ENCODE measurements at regions not wholly inside any gene's neighbourhood (a gene's known extent, or its start where the extent isn't known, plus 50 kb on each side); places are given as distances from the start of the nearest gene placed in this dataset.

DNA sequence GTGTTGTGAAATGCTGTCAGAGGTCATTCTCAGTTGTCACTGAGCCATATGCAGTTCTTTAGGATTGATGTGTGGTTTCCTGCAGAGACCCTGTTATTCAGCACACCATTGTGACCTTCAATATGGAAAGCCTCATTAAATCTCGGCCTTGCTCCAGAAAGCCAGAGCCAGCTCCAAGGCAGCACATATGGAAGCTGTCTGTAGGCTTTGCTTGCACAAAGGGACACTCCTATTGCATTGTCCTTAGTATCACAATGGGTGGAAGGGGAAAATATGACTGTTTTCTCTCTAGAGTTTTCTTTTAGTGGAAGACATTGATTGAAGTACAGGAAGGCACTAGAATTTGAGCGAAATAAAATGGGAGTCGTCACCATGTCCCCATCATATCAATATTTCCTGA is 179.0 kb downstream of the CEP135 start:
- in situ Hi-C loops (cut with HindIII; ENCODE audit: low pct_unique_long_range_greater_than_20kb, low sequenced_read_pairs) = no loop called here
- no peak for DNase-seq (ENCODE audit: low read depth)

GRCh38 chr4:56123547-56123946 is 174.8 kb downstream of the CEP135 start:
- in situ Hi-C loops (cut with HindIII; ENCODE audit: low pct_unique_long_range_greater_than_20kb, low sequenced_read_pairs) = no loop called here
- no peak for DNase-seq (ENCODE audit: low read depth)

- in situ Hi-C loops (cut with HindIII; ENCODE audit: low pct_unique_long_range_greater_than_20kb, low sequenced_read_pairs) = no loop called here
- no peak for DNase-seq (ENCODE audit: low read depth)
Measured at GRCh38 chr4:56123051-56123450, 174.3 kb downstream of the CEP135 start.

DNA sequence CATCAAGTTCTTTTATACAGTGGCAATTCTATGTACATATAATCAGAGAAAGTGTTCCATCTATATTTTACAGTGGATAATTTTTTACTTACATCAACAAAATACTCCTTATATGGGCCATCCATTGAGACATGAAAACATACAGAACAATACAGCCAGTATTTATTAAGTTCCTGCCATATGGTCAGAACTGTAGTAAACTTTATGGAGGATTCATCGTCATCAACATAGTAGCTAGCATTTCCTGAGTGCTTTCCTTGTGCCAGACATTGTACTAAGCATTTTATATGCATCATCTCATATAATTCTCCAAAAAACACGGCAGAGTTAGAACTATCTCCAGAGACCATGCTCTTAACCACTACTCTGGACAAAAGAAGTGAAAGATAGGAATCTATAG is 170.1 kb downstream of the CEP135 start:
- DNase-seq (ENCODE audit: low read depth) = no peak
- in situ Hi-C loops (cut with HindIII; ENCODE audit: low pct_unique_long_range_greater_than_20kb, low sequenced_read_pairs) = no loop called here

DNA sequence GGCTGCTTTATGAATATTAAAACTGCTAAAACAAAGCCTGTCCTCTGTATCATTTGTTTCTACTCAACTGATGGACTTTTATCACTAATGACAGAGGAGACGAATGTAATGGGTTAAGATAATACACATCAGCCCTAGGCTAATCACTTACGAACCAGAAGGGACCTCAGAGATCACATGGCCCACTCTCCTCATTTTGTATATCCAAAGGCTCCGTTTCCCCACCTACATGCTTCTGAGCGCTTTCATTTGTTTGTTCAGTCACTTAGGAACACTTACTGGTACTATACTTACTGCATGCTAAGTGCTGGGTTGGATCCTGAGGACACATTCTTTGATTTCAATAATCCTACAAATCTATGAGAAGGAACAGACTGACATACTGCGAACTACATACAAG is 169.3 kb downstream of the CEP135 start:
- in situ Hi-C loops (cut with HindIII; ENCODE audit: low pct_unique_long_range_greater_than_20kb, low sequenced_read_pairs) = no loop called here
- DNase-seq (ENCODE audit: low read depth) = no peak

DNA sequence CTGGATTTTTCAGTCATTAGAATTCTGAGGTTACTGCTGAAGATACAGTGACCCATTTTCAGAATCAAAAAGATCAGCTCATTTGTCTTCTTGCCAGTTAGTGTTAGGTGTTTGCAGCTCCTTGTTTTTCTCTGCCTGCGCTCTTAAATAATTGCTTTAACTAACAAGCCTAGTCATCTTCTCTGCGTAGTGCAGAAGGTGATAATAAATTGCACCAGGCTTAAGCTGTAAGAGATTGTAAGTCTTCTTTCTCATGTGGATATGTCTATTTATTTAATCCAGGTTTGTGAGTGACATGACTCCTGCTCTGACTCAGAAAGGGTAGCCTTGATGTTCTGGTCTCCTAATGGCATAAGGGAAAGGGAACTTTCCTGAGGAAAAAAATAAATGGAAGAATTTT is 167.2 kb downstream of the CEP135 start:
- no peak for DNase-seq (ENCODE audit: low read depth)
- in situ Hi-C loops (cut with HindIII; ENCODE audit: low pct_unique_long_range_greater_than_20kb, low sequenced_read_pairs) = no loop called here

DNA sequence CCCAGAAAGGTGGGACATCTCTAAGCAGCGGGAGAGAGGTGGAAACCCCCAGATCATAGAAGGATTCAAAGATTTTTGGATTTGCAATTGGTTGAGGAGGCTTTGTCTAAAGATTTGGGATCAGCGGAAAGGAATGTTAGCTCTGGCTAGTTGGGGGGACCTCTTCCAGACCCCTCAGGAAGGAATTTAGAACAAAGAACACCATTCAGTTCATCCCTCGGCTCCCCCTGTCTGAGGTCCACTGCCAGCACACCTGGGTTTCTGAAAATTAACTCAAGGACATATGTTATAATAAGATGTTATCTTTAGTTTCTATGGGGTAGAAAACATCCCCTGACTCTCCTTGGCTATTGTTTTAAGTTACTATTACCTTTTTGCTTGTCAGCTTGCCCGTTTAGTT is 163.6 kb downstream of the CEP135 start:
- DNase-seq (ENCODE audit: low read depth) = no peak
- in situ Hi-C loops (cut with HindIII; ENCODE audit: low pct_unique_long_range_greater_than_20kb, low sequenced_read_pairs) = no loop called here

GRCh38 chr4:56106180-56107147 is 157.7 kb downstream of the CEP135 start:
- in situ Hi-C loops (cut with HindIII; ENCODE audit: low pct_unique_long_range_greater_than_20kb, low sequenced_read_pairs) = no loop called here
- DNase-seq (ENCODE audit: low read depth) = no peak

DNA sequence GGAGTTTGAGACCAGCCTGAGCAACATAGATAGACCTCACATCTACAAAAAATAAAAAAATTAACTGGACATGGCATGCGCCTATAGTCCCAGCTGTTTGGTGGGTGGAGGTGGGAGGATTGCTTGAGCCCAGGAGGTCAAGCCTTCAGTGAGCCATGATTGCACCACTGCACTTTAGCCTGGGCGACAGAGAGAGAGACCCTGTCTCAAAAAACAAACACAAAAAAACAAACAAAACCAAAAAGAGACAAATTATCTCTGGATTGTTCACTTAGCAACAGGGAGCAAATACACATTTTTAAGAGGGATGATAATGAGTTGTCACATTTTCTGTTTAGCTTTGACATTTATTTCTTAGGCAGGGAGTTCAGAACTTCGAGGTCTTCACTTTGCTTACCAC is 155.4 kb downstream of the CEP135 start:
- no peak for DNase-seq (ENCODE audit: low read depth)
- in situ Hi-C loops (cut with HindIII; ENCODE audit: low pct_unique_long_range_greater_than_20kb, low sequenced_read_pairs) = no loop called here

DNA sequence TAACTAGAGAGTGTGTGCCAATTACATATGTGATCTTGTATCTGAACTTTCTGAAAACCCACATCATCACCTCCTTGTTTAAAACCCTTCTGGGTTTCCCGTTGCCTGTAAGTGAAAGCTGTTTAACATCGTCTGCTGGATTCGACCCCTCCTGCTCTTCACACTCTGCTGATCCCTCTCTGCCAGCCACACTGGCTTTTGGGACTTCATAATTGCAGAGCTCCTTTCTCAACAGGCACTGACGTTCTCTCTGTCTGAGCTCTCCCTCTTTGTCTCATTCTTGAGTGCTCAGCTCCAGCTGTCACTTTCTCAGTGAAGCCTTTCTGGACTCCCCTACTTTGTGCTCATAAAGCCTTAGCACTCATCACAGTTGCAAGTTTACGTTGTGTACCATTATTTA is 153.9 kb downstream of the CEP135 start:
- in situ Hi-C loops (cut with HindIII; ENCODE audit: low pct_unique_long_range_greater_than_20kb, low sequenced_read_pairs) = no loop called here
- DNase-seq (ENCODE audit: low read depth) = no peak

DNA sequence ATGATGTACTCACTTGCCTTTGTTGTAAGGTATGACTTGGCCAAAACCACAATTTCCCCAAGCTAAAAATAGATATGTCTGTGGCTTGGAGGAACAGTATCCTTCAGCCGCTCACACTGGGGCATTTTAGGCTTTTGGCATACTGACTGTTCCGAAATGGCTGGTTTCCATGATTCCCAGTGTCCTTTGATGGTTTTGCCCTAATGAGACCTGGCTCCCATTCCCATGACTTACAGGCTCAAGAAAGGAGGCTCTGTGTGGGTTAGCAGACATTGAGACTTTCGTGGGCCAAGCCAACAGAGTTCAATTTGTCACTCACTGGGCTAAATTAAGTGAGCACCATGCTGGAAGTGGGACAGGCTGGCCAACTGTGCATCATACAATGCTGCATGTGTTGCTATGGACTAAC is 150.6 kb downstream of the CEP135 start:
- no peak for DNase-seq (ENCODE audit: low read depth)
- in situ Hi-C loops (cut with HindIII; ENCODE audit: low pct_unique_long_range_greater_than_20kb, low sequenced_read_pairs) = no loop called here

DNA sequence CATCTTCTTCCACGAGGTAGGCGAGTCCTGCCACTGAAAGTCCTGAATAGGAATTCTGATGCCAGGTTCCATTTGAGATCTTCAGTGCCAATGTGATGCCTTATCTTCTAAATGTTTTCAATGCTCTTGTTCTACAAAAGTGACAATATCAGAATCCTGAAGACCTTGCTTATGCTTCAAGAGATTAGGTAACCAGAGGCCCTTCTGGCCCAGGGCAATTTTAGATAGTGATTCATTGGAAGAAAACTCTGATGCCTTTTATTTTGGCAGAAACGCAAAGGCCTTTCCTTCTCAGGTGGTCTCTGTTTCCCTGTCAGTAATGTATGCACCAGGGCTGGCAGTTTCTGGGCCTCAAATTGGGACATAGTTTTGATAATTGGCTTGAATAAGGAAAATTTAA is 144.8 kb downstream of the CEP135 start:
- no peak for DNase-seq (ENCODE audit: low read depth)
- in situ Hi-C loops (cut with HindIII; ENCODE audit: low pct_unique_long_range_greater_than_20kb, low sequenced_read_pairs) = no loop called here

GRCh38 chr4:56092540-56092939 is 143.8 kb downstream of the CEP135 start:
- DNase-seq (ENCODE audit: low read depth) = no peak
- in situ Hi-C loops (cut with HindIII; ENCODE audit: low pct_unique_long_range_greater_than_20kb, low sequenced_read_pairs) = no loop called here

DNA sequence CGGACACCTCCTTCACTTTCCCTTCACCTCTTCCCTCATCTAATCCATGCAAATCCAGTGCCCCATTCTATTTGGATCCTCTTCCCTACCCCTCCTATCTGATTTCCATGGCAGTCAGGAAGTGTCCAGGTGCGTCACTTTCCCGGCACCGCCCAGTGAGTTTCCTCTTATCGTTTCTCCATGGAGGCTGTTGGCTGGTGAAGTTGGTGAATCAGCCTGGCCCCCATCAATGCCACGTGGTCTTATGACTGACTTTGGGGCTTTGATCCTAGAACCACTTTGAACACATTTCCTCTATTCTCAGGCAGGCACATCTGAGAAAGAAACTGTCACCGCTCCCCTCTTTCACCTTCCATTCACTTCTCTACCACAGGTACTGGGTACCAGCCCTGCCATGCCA is 137.8 kb downstream of the CEP135 start:
- in situ Hi-C loops (cut with HindIII; ENCODE audit: low pct_unique_long_range_greater_than_20kb, low sequenced_read_pairs) = no loop called here
- DNase-seq (ENCODE audit: low read depth) = no peak

GRCh38 chr4:56086073-56086541 is 137.4 kb downstream of the CEP135 start:
- DNase-seq (ENCODE audit: low read depth) = no peak
- in situ Hi-C loops (cut with HindIII; ENCODE audit: low pct_unique_long_range_greater_than_20kb, low sequenced_read_pairs) = no loop called here

- in situ Hi-C loops (cut with HindIII; ENCODE audit: low pct_unique_long_range_greater_than_20kb, low sequenced_read_pairs) = no loop called here
- no peak for DNase-seq (ENCODE audit: low read depth)
Measured at GRCh38 chr4:56085275-56085674, 136.5 kb downstream of the CEP135 start.

GRCh38 chr4:56084851-56085250 is 136.1 kb downstream of the CEP135 start:
- in situ Hi-C loops (cut with HindIII; ENCODE audit: low pct_unique_long_range_greater_than_20kb, low sequenced_read_pairs) = no loop called here
- no peak for DNase-seq (ENCODE audit: low read depth)

Data from Caki2 (cell line).